OCI-LY1 (cell line): ENCODE measurements at regions not wholly inside any gene's neighbourhood (a gene's known extent, or its start where the extent isn't known, plus 50 kb on each side); places are given as distances from the start of the nearest gene placed in this dataset.

ENCODE experiments used
- H2AFZ ChIP-seq: fragments of 200-600 bp; sonication (generic), shearing (Covaris generic); 2 replicates; pipeline ENCODE4 v1.6.0; 2014; ENCODE audit warnings: antibody characterized with exemption, mild to moderate bottlenecking, low read length
- H3F3A ChIP-seq: fragments of 200-600 bp; sonication (generic), shearing (Covaris generic); 2 replicates; pipeline ENCODE4 v1.6.0; 2014; ENCODE audit warnings: mild to moderate bottlenecking, antibody characterized with exemption, low read length, moderate library complexity; ENCODE audit not compliant: insufficient read depth
- H3K27ac ChIP-seq: fragments of 200-600 bp; sonication (generic); 2 replicates; pipeline ENCODE4 v1.5.1; 2014; ENCODE audit warnings: low read length, mixed run types, mild to moderate bottlenecking, low read depth; ENCODE audit not compliant: poor library complexity, severe bottlenecking
- H3K27me3 ChIP-seq: fragments of 200-600 bp; sonication (generic); 2 replicates; pipeline ENCODE4 v1.6.0; 2014; ENCODE audit warnings: antibody characterized with exemption, mild to moderate bottlenecking, low read length, moderate library complexity; ENCODE audit not compliant: insufficient read depth
- H3K36me3 ChIP-seq: fragments of 200-600 bp; sonication (generic); 2 replicates; pipeline ENCODE4 v1.6.1; 2014; ENCODE audit warnings: mild to moderate bottlenecking, antibody characterized with exemption, low read length, moderate library complexity, mixed read lengths; ENCODE audit not compliant: insufficient read depth
- H3K4me1 ChIP-seq: fragments of 200-600 bp; sonication (generic); 2 replicates; pipeline ENCODE4 v1.5.1; 2014; ENCODE audit warnings: mild to moderate bottlenecking, low read length, moderate library complexity; ENCODE audit not compliant: insufficient read depth, severe bottlenecking
- H3K4me2 ChIP-seq: fragments of 200-600 bp; sonication (generic), shearing (Covaris generic); 2 replicates; pipeline ENCODE4 v1.6.1; 2014; ENCODE audit warnings: low read length
- H3K4me3 ChIP-seq: fragments of 200-600 bp; sonication (generic); 2 replicates; pipeline ENCODE4 v1.5.1; 2014; ENCODE audit warnings: low read length, low read depth, mild to moderate bottlenecking, mixed read lengths; ENCODE audit not compliant: poor library complexity, severe bottlenecking
- H3K79me2 ChIP-seq: fragments of 200-600 bp; shearing (Covaris generic); 2 replicates; pipeline ENCODE4 v1.6.1; 2016; ENCODE audit warnings: mixed run types, low read length, mixed read lengths; ENCODE audit not compliant: insufficient read depth
- H3K9ac ChIP-seq: fragments of 200-600 bp; sonication (generic), shearing (Covaris generic); 2 replicates; pipeline ENCODE4 v1.6.1; 2014; ENCODE audit warnings: mild to moderate bottlenecking, low read length, mixed read lengths
- H3K9me2 ChIP-seq: fragments of 200-600 bp; sonication (generic), shearing (Covaris generic); 2 replicates; pipeline ENCODE4 v1.6.1; 2014; ENCODE audit warnings: low read depth, mild to moderate bottlenecking, low read length, mixed read lengths
- H3K9me3 ChIP-seq: fragments of 200-600 bp; shearing (Covaris generic); 2 replicates; pipeline ENCODE4 v1.6.1; 2014; ENCODE audit warnings: low read length, mixed read lengths
- H4K20me1 ChIP-seq: fragments of 200-600 bp; sonication (generic), shearing (Covaris generic); 2 replicates; pipeline ENCODE4 v1.6.0; 2016; ENCODE audit warnings: mild to moderate bottlenecking, low read length; ENCODE audit not compliant: insufficient read depth
- EZH2 ChIP-seq: fragments of 200-600 bp; sonication (generic), shearing (Covaris generic); IDR thresholded peaks from 2 replicates; pipeline ENCODE4 v1.8.0; 2017; ENCODE audit warnings: borderline replicate concordance, mixed run types, mild to moderate bottlenecking, antibody characterized with exemption, low read length, moderate library complexity, mixed read lengths
- TF ChIP-seq, protein P1 (sequence below): fragments of 200-600 bp; sonication (generic), shearing (Covaris generic); IDR thresholded peaks from 2 replicates; pipeline ENCODE4 v1.5.1; 2017; ENCODE audit warnings: mild to moderate bottlenecking, antibody characterized with exemption, low read length, moderate library complexity, mixed read lengths

DNA sequence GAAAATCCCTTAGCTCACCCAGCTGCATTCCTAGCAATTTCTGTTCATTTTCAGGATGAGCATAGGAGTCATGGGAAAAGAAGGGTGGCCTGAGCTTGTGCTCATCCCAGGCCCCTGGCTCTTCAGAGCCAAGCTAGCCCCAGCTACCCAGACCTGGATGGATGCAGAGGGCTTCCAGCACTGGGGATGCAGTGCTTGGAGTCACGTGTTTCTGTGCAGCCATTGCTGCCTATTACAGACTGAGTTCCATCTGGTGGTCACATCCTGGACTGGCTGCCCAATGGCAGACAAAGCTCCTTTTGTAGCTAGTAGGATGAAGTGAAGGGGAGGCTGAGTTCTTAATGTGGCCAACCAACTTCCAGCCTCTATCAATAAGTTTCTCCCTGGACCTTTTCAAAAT, 54.2 kb upstream of the JDP2 start:
- no peak overlapping the region for H2AFZ ChIP-seq
- no peak overlapping the region for H3K27ac ChIP-seq
- H3K4me2 ChIP-seq: no peak overlapping the region
- no peak overlapping the region for H3K4me3 ChIP-seq
- no peaks in the 10 kb centered on the region for H3F3A ChIP-seq
- H3K79me2 ChIP-seq: no peaks in the 10 kb centered on the region
- H4K20me1 ChIP-seq: no peaks in the 10 kb centered on the region
- no peaks in the 10 kb centered on the region for H3K4me1 ChIP-seq
- no peak overlapping the region for H3K9ac ChIP-seq
- H3K27me3 ChIP-seq: no peaks in the 10 kb centered on the region; the same call in 1 of the 2 replicates
- H3K36me3 ChIP-seq: no peaks in the 10 kb centered on the region
- no peaks in the 10 kb centered on the region for H3K9me3 ChIP-seq
- no peak for TF ChIP-seq EZH2
- TF ChIP-seq, protein P1, sequence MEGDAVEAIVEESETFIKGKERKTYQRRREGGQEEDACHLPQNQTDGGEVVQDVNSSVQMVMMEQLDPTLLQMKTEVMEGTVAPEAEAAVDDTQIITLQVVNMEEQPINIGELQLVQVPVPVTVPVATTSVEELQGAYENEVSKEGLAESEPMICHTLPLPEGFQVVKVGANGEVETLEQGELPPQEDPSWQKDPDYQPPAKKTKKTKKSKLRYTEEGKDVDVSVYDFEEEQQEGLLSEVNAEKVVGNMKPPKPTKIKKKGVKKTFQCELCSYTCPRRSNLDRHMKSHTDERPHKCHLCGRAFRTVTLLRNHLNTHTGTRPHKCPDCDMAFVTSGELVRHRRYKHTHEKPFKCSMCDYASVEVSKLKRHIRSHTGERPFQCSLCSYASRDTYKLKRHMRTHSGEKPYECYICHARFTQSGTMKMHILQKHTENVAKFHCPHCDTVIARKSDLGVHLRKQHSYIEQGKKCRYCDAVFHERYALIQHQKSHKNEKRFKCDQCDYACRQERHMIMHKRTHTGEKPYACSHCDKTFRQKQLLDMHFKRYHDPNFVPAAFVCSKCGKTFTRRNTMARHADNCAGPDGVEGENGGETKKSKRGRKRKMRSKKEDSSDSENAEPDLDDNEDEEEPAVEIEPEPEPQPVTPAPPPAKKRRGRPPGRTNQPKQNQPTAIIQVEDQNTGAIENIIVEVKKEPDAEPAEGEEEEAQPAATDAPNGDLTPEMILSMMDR: no peak
- H3K9me2 ChIP-seq: no peaks in the 10 kb centered on the region

DNA sequence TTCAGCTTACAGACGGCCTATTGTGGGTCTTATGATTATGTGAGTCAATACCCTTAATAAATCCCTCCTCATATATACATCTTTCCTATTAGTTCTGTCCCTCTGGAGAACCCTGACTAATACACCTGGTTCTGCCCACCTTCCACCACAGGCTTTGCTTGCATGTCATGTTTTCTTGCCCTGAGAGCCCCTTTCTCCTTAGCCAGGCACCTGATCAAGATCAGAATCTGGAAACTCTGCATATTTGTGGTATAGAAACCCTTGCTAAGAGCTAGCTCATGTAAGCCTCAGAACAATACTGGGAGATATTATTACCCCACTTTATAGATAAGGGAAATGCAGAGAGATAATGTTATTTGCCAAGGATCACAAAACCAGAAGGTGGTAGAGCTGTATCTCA, 52.9 kb upstream of the JDP2 start:
- Histone ChIP-seq H3K9me2 (no peaks in the 10 kb centered on the region), H4K20me1 (no peaks in the 10 kb centered on the region), H2AFZ (no peak overlapping the region), H3K36me3 (no peaks in the 10 kb centered on the region), H3K4me3 (no peak overlapping the region), H3K9ac (no peak overlapping the region), H3K9me3 (no peaks in the 10 kb centered on the region), H3K4me2 (no peak overlapping the region), H3K4me1 (no peaks in the 10 kb centered on the region), H3K79me2 (no peaks in the 10 kb centered on the region), H3F3A (no peaks in the 10 kb centered on the region), H3K27me3 (no peaks in the 10 kb centered on the region; the same call in 1 of the 2 replicates), H3K27ac (no peak overlapping the region)
- TF ChIP-seq, protein P1: no peak
- no peak for TF ChIP-seq EZH2

DNA sequence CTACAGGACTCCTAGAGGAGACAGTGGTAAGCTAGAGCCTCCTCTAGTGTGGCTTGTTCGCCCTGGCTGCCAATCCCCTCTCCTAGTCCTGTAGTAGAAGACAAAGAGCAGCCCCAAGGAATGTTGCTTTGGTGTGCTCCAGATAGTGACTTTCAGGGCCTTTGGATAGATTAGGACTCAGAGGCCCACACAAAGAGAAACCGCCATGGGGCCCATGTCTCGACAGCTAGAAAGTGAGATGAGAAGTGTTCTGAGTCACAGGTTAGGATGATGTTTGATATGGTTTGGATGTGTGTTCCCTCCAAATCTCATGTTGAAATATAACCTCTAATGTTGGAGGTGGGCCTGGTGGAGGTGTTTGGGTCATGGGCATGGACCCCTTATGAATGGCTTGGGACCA, 51.8 kb upstream of the JDP2 start:
- TF ChIP-seq EZH2: no peak
- TF ChIP-seq, protein P1: no peak
- no peaks in the 10 kb centered on the region for H3K4me1 ChIP-seq
- no peaks in the 10 kb centered on the region; the same call in 1 of the 2 replicates for H3K27me3 ChIP-seq
- H3F3A ChIP-seq: no peaks in the 10 kb centered on the region
- H3K27ac ChIP-seq: no peak overlapping the region
- no peaks in the 10 kb centered on the region for H3K9me2 ChIP-seq
- H3K9me3 ChIP-seq: no peaks in the 10 kb centered on the region
- H2AFZ ChIP-seq: no peak overlapping the region
- H3K36me3 ChIP-seq: no peaks in the 10 kb centered on the region
- no peaks in the 10 kb centered on the region for H4K20me1 ChIP-seq
- H3K4me3 ChIP-seq: no peak overlapping the region
- no peak overlapping the region for H3K9ac ChIP-seq
- H3K79me2 ChIP-seq: no peaks in the 10 kb centered on the region
- H3K4me2 ChIP-seq: no peak overlapping the region
